ENCODE measurements at regions not wholly inside any gene's neighbourhood (a gene's known extent, or its start where the extent isn't known, plus 50 kb on each side); places are given as distances from the start of the nearest gene placed in this dataset.
A peak's percentile ranks its signal among the peaks of the same experiment; 100 is the strongest.

DNA sequence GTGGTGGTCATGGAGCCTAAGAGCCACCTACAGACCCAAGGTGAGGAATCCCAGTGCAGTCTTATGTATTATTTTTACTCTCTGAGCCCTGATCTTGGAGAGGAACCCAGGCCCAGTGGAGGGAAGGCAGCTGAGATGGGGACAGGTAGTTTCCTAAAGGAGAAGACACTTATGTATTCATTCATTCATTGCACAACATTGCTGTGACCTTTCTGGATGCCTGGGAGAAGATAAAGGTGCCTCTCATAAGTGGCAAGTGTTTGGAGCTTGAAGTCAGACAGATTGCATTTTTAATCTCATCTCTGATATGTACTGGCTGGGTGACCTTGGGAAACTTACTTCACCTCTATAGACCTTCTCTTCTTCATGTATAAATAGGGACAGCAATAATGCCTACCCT is 111.1 kb downstream of the CEBPB start:
- DNase-seq, result no peak

DNA sequence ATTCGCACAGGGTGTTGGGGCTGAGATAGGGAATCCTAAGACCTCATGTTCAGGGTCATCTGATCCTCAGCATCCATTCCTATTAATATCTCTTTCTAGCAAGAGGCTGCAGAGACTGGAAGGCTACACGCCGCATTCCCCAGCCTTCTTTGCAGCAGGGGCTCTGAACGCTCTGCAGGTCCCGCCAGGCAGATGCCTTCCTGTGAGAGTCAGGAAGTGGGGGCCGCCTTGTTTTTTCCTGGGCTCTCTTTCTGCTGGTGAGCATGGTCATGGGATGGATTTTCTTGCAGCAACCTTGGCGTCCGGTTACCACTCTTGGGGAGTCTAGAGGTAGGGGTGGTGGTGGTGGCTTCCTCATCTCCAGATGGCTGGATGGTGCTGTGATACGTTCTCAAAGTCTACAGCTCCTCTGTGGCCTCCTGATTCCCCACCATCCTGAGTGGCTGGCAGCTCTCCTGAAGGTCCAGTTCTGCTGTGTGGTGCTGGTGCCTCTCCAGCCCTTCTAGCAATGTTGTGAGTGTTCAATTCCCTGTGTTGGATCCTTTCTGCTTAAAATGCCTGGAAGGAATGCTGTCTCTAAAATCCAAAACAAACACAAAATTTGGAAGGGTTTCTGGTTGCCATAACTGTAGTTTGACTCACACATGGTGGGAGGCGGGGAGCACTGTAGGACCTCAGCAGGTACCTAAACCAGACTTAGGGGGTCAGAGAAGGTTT is 111.9 kb downstream of the CEBPB start:
- no peak for DNase-seq

DNA sequence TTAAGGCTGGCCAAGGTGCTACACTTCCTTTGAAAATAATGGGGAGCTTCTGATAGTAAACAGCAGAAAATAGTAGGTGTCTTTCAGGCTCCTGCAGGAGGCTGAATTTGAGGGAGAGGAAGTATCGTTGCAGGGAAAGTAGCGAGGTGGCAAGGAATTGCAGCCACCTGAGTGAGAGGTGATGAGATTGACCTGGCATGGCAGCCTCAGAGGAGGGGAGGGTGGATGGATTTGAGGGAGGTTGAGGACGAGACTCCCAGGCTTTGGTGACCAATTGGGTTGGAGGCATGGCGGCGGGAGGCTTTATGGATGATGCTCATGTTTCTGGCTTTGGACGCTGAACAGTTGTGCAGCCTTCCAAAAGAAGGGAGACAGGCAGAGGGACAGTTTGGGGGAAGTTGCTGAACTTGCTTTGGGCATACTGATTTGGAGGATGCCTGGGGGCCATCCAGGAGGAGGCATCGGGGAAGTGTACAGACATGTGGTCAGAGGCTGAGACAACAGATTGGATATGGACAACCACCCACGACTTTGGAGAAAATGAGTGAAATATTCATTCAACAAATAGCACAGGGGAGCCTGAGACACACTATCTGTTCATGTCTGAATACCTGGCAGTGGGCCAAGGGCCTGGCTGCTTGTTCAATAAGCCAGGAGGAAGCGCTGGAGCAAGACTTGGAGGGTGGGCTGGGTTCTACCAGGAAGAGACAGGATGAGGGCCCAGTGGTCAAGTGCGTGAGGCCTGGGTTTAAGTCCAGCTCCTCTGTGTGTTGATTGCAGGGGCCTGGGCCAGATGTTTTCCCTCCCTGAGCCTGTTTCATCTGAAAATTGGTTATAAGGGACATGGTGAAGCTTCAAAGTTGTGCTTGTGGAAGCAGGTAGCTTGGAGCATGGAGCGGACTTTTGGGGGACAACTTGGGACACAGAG is 113.2 kb downstream of the CEBPB start:
- no peak for DNase-seq

DNA sequence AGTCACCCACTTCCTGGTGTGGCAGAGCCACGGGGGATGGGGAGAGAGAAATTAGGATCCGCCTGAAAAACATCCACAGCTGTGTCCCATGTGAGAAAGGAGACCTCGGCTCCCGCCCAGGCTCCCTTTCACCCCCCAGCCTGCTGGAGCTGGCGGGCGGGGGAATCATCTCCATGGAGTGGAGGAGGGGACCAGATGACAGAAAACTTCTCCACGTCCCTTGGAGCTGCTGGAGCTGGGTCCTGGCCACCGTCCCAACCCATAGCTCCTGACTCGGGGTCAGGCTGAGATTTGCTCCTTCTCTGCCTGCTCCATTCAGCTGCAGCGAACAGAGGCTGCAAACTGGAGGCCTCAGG is 113.8 kb downstream of the CEBPB start:
- DNase-seq, result no peak

DNA sequence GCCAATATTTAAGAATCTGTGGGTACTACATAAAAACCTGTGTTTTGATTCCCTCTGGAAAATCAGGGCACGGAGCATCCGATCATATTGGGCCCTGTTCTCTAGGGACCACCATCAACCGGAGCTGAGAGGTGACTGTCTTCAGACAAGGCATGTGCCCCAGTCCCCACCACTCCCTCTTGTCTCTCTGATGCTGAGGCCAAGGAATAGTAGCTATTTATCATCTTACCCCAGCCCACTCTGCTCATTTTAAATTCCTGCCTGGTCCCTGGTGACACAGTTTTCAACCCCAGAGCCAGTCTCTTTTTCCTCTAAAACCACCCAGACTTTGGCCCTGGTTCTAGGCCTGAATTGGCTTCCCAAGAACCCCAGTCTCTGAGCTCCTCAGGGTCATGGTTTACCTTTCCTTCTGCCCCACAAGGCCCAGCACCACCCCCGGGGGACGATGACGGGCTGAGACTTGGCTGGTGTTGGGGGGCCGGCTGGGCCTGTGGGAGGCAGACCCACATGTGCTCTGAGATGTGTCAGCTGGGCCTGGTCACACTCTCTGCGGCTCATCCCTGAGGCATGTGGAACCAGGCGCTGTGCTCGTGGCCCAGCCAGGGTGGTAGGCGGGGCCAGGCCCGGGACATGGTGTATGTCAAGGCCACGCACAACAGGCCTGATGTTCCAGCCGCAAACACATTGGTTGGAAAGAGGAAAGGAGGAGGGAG is 114.4 kb downstream of the CEBPB start:
- no peak for DNase-seq

DNA sequence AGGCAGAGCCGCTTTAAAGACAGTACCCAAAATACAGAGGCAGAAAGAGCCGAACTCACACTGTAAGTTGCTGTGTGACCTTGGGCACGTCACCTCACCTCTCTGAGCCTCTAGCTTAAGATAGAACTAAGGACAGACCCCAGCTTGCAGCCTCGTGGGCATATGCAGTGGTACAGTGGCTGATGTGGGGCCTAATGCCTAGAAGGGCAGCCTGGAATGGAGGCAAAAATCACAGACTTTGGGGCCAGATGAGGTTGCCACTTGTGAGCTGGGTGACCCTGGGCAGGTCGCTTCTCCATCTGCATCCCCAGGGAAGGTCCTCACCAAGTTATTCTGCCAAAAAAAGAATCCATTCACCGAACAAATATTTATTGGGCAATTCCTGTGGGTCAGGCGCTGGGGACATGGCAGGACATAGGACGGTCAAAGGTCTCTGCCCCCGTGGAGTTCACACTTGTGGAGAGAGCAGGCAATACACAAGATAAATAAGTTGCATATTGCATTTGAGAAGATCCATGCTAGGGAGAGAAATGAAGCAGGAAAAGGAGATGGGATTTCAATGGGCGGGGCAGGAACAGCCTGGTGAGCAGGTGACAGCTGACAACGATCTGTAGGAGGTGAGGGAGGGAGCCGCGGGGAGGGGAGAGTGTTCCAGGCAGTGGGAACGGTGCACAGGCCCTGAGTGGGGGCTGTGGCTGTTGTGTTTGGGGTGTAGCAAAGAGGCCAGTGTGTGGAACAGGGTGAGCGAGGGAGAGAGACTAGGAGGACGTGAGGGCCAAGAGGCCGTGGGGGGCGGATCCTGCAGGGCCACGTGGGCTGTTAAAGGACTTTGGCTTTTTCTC is 115.2 kb downstream of the CEBPB start:
- DNase-seq, result no peak

DNA sequence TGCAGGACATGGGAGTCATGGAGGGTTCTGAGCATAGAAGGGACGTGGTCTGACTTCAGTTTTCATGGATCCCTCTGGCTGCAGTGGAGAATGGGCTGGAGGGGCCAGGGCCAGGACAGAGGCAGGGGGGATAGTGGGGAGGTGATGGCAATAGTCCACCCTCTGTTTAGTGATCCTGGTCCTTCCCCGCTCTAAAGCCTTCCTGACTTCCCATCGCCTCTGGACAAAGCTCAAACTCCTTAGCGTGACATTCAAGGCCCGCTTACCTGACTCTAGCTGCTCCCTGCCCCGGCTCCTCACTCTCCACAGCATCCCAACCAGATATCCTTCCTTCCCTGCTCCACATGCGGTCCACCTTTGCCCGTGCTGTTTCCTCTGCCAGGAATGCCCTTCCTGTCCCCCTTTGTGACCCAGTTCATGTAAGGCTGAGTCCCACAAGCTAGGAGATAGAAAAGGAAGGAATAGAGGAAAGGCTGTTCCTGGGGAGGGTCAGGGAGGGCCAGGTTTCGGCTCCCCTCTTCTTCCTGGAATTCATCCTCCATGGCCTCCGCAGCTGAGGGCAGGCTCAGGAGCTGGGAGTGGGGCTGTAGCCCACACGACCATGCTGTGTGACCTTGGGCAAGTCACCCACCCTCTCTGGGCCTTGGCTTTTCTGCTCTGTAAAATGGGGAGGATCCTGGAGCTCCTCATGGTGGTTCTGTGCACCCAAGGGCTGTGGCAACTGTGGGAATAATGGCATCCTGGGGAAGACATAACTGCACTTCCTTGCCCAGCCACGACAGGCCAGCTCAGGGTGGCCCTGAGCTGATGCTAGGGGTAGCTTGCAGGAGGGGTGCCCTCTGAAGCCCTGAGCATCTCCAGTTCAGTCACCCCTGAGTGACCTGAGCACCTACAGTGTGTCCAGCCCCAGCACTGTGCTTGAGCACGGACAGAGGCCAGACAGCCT is 116.1 kb downstream of the CEBPB start:
- DNase-seq, result no peak

DNA sequence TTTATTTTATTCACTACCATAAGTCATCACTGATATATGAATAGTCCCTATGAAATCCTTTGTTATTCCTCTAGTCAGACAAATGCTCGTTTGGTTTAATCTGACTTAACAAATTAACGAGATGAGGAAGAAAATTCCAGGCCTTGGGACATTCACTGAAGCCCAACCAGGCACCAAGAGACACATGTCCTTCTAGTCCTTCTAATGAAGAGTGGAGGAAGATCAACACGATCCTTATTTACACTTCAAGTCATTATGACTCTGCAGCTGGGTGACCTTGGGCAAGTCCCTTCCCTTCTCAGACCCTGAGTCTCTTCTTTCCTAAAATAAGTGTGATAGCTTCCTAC is 117.5 kb downstream of the CEBPB start:
- DNase-seq, result no peak

DNA sequence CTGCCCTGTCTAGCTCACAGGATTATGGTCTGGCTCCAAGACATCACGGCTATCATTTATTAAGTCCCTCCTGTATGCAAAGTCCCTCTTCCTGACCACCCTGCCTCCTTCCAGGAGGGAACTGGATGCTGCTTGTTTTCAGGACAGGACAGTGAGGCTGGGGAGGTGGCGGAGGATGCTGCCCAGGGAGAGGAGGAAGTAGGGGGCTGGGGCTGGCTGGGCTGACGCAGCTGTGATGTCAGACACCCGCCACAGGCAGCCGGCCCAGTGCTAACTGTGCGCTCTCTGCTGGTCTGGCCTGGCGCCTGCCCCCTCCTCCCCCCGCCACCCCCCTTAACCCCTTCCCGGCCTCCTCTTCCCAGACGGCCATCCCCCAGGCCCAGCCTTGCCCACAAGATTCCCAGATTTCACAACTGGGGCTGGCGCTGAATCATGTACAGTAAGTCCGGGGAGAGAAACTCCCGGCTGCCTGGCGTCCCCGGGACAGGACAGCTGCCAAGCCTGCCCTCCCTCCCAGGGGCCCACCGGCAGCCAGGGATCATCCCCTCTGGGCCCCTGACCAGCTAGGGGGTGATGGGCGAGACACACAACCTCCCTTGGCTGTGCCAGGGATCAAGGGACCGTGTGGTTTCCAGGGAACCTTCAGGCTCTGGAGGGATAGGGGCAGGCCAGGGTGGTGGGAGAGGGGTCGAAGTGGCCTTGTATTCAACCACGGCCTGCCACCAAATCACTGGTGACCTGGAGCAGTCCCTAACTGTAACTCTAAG is 118.1 kb downstream of the CEBPB start:
- DNase-seq, result no peak

DNA sequence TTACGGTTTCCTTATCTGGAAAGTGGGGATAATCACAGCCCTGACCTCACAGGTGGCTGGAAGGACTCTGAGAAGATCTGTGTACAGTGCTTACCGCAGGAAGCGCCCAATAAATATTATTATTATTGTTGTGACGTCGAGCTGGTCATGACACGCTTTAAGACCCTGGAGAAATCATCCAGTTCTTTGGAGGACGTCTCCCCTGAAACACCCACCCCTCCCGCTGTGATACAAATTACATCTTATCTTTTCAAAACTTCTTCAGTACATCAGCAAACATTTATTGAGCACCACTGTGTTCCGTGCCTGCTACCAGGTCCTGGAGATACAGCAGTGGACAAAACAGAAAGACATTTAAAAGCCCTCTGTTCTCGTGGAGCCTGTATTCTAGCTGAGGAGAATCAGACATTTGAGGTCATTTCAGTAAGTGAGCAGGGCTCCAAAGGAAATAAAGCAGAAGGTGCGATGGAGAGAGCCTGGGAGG is 118.7 kb downstream of the CEBPB start:
- DNase-seq, result no peak

DNA sequence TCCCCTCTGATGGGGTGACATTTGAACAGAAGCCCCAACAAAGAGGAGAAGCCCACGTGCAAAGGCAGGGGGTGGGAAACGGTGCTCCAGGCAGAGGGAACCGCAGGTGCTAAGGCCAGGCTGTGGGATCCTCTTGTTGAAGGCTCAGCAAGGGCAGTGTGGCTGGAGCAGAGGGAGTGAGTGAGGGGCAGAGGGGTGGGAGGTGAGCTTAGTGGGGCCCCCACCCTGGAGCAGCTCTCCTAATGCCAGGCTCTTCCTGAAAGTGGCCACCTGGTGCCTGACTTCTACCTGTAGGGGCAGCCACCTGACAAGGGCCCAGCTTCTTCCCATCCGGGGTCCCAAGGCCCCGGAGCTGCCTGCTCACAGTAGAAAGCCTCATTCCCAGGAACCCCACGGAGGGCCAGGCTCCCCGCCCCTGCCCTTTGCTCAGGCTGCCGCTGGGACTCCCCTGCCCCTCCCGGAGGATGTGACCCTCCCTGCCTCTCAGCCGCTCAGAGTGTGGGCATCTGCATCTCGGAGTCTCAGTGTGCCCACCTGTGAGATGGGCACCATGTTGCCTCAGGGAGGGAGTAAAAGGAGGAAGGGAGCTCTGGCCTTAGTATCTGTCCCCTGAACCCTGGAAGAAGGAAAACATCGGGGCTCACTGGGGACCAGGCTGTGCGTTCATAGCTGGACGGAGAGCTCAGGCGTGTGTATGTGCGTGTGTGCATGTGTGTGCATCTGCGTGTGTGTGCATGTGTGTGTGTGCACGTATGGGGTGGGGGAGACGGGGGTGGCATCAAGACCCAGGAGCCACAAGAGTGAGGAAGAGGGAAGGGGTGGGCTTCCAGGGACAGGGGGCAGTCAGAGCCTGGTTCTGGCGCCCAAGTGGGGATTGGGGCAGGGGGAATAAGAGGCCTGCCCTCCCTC is 119.4 kb downstream of the CEBPB start:
- DNase-seq, result no peak

DNA sequence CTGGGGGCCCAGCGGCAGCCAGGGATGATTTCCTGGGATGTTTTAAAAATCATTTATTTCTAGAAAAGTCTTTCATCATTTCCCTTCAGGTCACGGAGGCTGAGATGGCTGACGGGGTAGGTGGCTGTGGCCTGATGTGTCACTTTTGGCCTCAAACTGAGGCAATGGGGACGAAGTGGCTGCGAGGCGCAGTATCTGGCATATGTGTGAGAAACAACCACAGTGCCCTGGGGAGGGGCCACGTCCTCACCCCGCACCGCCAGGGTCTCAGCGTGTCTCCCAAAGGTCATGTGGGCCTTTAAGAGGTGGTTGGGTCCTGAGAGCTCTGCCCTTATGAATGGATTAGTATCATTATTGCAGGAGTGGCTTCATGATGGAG is 120.0 kb downstream of the CEBPB start:
- peak; percentile 31 for DNase-seq

DNA sequence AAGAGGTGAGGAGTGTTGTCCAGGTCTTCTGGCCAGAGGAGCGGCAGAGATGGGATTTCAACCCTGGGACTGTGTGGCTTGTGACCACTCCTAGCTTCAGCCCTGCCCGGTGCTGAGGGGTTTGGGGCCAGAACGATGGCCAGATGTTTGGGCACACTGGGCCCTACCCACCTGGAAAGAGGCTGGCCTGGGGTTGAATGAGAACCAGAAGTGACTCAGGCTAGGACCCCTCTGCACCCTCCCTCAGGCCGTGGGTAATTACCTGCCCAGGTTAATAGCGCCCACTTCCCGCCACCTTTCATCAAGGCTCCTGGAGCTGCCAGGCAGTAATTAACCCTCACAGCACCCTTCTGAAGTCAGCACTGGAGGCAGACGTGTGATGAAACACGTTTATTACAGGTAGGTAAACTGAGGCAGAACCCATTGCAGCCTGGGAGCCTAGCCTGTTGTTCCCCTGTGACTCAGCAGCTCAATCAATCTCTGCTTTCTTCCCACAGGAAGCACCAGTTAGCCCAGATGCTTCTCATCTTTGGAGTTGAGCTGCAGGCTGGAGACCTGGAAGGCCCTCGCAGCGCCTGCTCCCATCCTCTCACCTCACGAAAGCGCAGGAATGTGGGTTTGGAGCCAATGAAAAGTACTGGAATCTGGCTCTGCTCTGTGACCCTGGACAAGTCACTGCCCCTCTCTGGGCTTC is 120.8 kb downstream of the CEBPB start:
- DNase-seq, result no peak

DNA sequence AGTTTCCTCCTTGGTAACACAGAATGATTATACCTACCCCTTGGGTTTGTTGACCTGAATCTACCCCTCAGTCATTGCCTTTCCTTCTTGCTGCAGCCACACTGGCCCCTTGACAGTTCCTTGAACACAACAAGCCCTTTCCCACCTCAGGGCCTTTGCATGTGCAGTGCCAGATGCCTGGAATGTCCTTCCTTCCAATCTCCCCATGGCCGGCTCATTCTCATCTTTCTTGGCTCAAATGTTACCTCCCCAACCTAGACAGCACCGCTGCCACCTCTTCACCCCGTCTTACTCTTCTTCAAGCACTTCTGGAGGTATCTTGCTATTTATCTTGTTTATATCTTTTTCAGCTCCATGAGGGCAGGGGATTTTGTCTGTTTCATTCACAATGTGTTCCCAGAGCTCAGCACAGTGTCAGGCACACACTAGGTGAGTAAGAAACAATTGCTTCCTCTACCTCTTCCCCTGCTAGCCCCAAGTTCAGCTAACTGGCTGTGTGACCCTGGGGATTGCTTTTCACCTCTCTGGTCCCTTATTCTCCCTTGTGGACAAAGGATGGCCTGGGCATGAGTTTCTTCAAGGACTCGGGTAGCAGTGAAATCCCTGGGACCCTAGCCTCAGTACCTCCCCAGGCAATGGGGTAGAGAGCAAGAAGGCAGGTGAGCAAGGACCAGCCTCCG is 121.5 kb downstream of the CEBPB start:
- no peak for DNase-seq

DNA sequence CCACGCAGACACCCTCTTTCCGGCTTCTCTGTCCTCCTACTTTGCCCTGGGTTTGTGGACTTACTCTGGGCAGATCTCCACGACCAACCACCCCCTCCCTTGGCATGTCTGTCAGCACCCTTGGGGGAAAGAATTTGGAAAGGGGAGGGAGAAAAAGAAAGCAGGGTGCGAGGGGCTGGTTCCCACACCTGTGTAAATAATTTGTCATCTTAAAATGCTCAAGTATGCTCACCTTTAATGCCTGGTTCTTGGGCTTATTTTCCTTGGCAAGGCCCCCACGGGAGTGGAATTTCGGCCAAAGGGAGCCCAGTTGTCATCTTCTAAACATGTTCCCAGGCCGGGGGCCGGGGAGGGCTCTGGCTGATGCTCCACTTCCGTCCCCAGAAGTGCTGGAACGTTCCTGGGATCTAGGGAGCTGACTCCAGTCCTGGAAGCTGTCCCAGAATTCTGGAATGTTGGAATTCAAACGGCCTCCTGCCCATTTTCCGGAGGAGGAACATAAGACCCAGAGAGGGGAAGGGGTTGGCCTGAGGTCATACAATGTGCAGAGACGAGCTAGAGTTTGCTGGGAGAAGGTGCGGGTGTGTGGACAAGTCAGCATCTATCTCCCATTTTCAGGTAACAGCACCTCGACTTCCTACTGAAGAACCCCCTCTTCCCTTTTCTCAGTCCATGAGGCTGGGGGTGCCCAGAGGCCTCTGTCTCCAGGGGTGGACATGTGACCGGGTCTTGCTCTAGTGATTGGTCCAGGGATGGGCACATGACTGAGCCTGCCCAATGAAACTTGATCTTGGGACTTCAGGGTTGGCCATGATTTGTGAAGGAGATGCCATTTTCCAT is 122.3 kb downstream of the CEBPB start:
- no peak for DNase-seq

DNA sequence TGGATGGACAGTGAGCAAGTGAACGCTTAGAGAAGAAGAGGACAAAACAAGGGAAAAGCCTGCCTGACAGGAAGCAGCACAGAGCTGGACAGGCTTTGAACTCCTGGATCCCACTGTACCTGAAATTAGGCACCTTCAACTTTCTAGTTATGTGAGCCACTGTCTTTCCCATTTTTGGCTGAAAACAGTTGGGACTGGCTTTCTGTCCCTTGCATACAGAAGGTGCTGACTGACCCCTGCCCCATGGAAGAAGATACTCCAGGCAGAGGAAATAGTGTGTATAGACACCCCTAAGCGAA is 122.8 kb downstream of the CEBPB start:
- DNase-seq, result no peak

DNA sequence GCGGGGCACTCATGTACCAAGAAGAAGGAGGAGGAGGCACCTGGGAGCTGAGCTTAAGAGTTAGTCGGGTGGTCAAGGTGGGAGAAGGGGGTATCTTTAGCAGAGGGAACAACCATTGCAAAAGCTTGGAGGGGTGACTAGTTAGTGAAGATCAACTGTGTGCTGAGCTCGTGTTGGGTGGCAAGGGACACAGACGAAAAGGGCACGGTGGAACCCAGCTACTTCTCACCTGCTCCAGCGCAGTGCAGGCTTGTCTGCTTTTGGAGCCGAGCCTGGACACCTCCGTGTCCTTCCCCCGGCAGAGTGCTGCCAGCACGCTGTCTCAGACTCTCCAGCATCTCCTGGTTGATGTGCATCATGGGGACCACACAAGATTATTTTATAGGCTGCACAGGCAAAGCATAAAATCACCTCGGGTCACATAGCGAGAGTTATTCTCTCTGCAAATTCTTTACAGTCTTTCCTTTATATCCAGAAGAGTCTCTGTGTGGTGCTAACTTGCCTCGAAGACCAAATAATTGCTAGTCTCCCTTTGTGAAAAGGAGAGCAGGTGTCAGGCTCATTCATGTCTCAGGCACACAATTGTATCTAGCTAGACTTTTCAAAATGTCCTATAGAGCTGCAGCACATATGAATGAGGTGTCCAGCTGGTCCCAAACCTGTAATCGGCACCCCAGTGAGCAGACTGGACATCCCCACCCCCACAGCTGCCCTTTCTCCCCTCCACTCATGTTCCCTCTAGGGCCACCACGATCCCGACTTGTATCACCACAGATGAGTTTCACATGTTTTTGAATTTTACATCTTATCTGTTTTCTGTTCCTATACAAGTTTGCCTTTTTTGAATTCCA is 123.4 kb downstream of the CEBPB start:
- DNase-seq, result no peak
